ENCODE measurements at regions not wholly inside any gene's neighbourhood (a gene's known extent, or its start where the extent isn't known, plus 50 kb on each side); places are given as distances from the start of the nearest gene placed in this dataset.

DNA sequence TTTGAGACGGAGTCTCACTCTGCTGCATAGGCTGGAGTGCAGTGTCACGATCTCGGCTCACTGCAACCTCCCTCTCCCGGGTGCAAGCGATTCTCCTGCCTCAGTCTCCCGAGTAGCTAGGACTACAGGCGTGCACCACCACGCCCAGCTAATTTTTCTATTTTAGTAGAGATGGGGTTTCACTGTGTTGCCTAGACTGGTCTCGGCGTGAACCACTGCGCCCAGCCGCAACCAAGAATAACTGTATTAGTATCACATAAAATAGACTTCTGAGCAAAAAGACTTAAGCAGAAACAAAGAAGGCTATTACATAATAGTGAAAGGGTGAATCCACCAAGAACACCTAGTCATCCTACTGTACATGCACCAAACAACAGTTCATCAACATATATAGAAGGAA is 67.6 kb upstream of the TFEC start:
- no peak for TF ChIP-seq SUZ12 (IDR thresholded peaks at IDR 0.05; ENCODE audit: extremely low read depth, insufficient read depth, insufficient read length)
- TF ChIP-seq YY1 (IDR thresholded peaks at IDR 0.05; ENCODE audit: insufficient read depth, insufficient read length), result no peak

All from NT2/D1 (cell line).